ENCODE measurements at regions not wholly inside any gene's neighbourhood (a gene's known extent, or its start where the extent isn't known, plus 50 kb on each side); places are given as distances from the start of the nearest gene placed in this dataset.

DNA sequence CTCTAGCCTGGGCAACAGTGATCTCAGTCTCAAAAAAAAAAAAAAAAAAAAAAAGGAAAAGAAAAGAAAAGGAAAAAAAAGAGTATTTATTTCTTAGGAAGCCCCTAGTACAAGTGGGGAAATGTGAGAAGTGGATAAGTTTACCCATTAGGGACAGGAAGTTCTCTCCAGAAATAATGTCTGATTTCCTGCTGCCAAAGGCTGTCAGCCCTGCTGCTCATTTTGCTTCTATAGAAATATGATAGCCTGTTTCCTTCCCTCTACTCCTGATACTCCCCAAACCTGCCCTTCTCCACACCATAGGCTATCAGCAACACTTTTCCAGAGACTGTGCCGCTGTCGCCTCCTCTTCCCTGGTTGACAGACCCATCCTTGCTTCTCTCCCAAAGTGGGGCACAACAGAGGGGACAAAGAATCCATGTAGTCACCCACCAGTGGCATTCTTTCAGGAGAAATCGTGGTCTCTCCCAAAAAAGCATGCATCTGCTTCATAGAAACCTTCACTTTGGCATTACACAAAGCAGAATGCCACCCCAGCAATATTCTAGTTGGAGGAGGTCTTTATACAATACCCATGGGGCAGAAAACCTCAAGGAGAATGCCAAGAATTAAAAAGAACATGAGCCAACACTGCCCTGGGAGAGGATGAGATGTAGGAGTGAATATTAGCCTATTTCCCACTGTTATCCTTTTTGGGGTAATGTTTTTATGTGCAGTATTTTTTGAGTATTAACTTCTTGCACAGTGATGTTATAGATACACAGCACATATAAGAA lies 166.3 kb upstream of the NR5A2 start:
- H3K27ac Mint-ChIP-seq = no peak overlapping the region
- DNase-seq (ENCODE audit: low spot score in 2 of 2) = no peak
- no peaks in the 10 kb centered on the region for H3K36me3 Mint-ChIP-seq
- H3K9me3 Mint-ChIP-seq = peaks cover 0 to 4% of the 10 kb centered on the region in 2 donors
- ATAC-seq = no peak

DNA sequence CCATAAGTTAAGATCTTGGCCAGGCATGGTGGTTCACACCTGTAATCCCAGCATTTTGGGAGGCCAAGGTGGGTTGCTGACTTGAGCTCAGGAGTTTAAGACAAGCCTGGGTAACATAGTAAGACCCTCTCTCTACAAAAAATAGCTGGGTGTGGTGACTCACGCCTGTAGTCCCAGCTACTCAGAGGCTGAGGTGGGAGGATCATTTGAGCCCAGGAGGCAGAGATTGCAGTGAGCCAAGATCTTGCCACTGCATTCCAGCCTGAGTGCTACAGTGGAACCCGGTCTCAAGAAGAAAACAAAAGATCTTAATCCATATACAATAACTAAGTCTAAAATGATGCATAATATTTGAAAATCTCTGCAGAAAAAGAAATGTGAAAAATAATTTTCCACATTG lies 165.5 kb upstream of the NR5A2 start:
- H3K27ac Mint-ChIP-seq = no peak overlapping the region
- no peak for DNase-seq (ENCODE audit: low spot score in 2 of 2)
- ATAC-seq = no peak
- H3K9me3 Mint-ChIP-seq = peaks cover 0 to 4% of the 10 kb centered on the region in 2 donors
- no peaks in the 10 kb centered on the region for H3K36me3 Mint-ChIP-seq

GRCh38 chr1:199866210-199866617 lies 161.3 kb upstream of the NR5A2 start:
- ATAC-seq (no peak), DNase-seq (ENCODE audit: low spot score in 2 of 2) (no peak)
- H3K9me3 Mint-ChIP-seq = no peaks in the 10 kb centered on the region
- H3K27ac Mint-ChIP-seq = no peak overlapping the region
- no peaks in the 10 kb centered on the region for H3K36me3 Mint-ChIP-seq

GRCh38 chr1:199867601-199868000 lies 159.9 kb upstream of the NR5A2 start:
- ATAC-seq (no peak), DNase-seq (ENCODE audit: low spot score in 2 of 2) (no peak)
- Mint-ChIP-seq H3K27ac (no peak overlapping the region), H3K36me3 (no peaks in the 10 kb centered on the region), H3K9me3 (no peaks in the 10 kb centered on the region)

DNA sequence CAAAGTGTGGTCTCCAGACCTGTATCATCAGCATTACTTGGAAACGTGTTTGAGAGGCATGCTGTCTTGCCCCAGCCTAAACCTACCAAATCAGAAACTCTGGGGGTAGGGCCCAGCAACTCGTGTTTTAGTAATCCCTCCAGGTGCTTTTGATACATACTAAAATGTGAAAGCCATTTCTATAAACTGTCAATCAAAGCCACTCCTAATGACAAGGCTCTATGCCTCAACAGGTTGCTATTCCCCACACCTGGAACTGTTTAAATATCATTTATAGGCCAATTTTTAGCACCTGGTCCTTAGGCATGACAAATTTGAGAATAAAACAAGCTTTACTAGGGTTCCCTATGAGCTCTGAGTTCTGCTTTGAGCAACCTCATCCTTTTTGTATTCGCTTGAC lies 158.7 kb upstream of the NR5A2 start:
- DNase-seq (ENCODE audit: low spot score in 2 of 2) = no peak
- no peaks in the 10 kb centered on the region for H3K36me3 Mint-ChIP-seq
- no peaks in the 10 kb centered on the region for H3K9me3 Mint-ChIP-seq
- H3K27ac Mint-ChIP-seq = no peak overlapping the region
- ATAC-seq = no peak

GRCh38 chr1:199875337-199875736 lies 152.2 kb upstream of the NR5A2 start:
- H3K27ac Mint-ChIP-seq = no peak overlapping the region
- DNase-seq (ENCODE audit: low spot score in 2 of 2) (no peak), ATAC-seq (no peak)
- H3K36me3 Mint-ChIP-seq = no peaks in the 10 kb centered on the region
- no peaks in the 10 kb centered on the region for H3K9me3 Mint-ChIP-seq

DNA sequence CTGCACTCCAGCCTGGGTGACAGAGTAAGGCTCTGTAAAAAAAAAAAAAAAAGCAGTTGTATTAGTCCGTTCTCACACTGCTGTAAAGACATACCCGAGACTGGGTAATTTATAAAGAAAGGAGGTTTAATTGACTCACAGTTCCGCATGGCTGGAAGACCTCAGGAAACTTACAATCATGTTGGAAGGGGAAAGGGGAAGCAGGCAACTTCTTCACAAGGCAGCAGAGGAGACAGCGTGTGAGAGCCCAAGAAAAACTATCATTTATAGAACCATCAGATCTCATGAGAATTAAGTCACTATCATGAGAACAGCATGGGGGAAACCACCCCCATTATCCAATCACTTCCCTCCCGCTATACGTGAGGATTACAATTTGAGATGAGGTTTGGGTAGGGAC lies 151.7 kb upstream of the NR5A2 start:
- Mint-ChIP-seq H3K36me3 (no peaks in the 10 kb centered on the region), H3K9me3 (no peaks in the 10 kb centered on the region), H3K27ac (no peak overlapping the region)
- no peak for ATAC-seq
- DNase-seq (ENCODE audit: low spot score in 2 of 2) = no peak

DNA sequence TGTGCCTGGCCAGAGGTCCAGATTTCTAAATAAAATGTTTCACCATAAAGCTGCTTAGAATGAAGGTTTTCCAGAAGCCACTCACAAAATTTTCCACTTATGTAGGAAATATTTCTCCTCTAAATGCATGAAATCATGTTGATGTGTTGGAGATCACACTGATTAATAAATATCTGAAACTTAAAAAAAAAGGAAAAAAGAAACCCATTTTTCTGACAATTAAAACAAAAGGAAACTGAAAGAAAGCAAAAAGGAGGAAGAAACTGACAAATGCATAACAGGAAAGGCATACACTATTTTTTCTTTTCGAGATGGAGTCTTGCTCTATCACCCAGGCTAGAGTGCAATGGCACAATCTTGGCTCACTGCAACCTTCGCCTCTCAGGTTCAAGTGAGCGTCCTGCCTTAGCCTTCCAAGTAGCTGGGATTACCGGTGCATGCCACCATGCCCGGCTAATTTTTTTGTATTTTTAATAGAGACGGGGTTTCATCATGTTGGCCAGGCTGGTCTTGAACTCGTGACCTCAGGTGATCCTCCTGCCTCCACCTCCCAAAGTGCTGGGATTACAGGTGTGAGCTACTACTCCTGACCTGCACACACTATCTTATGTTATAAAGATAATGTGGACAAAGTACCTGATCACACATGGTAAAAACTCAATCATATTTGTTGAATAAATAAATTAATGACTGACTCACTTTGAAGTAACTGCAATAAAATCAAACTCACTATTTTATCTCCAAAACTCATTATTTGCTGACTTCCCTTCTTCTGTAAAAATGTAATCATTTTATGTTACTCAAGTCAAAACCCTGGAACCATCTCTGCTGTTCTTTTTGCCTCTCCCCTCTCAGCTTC lies 149.8 kb upstream of the NR5A2 start:
- no peaks in the 10 kb centered on the region for H3K36me3 Mint-ChIP-seq
- no peaks in the 10 kb centered on the region for H3K9me3 Mint-ChIP-seq
- ATAC-seq = no peak
- no peak for DNase-seq (ENCODE audit: low spot score in 2 of 2)
- H3K27ac Mint-ChIP-seq = no peak overlapping the region

- no peak for DNase-seq (ENCODE audit: low spot score in 2 of 2)
- no peaks in the 10 kb centered on the region for H3K36me3 Mint-ChIP-seq
- no peak overlapping the region for H3K27ac Mint-ChIP-seq
- H3K9me3 Mint-ChIP-seq = peaks cover 0 to 3% of the 10 kb centered on the region in 2 donors
- ATAC-seq = no peak
Observed at GRCh38 chr1:199878823-199879222, 148.7 kb upstream of the NR5A2 start.

DNA sequence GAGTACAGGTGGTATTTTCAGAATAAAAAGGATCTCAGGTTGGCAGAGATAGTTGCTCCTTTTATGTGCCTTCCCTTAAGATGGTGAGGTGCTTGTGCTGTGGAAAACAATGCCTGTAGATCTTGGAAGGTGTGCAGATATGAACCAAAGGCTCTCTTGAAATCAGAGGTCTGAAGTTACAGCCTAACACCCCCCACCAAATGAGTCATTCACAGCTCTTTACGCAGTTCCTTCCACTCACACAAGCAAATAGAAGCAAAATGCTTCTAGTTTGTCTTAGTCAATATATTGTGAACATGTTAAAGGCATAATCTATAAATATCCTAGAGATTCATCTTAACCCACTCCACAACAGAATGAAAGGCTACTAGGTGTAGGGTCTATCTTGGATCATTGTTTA lies 128.9 kb upstream of the NR5A2 start:
- Mint-ChIP-seq H3K9me3 (no peaks in the 10 kb centered on the region), H3K27ac (no peak overlapping the region), H3K36me3 (no peaks in the 10 kb centered on the region)
- no peak for ATAC-seq
- DNase-seq (ENCODE audit: low spot score in 2 of 2) = no peak

GRCh38 chr1:199901341-199901740 lies 126.2 kb upstream of the NR5A2 start:
- ATAC-seq = no peak
- no peak for DNase-seq (ENCODE audit: low spot score in 2 of 2)
- no peaks in the 10 kb centered on the region for H3K36me3 Mint-ChIP-seq
- no peak overlapping the region for H3K27ac Mint-ChIP-seq
- peaks cover 0 to 4% of the 10 kb centered on the region in 2 donors for H3K9me3 Mint-ChIP-seq

DNA sequence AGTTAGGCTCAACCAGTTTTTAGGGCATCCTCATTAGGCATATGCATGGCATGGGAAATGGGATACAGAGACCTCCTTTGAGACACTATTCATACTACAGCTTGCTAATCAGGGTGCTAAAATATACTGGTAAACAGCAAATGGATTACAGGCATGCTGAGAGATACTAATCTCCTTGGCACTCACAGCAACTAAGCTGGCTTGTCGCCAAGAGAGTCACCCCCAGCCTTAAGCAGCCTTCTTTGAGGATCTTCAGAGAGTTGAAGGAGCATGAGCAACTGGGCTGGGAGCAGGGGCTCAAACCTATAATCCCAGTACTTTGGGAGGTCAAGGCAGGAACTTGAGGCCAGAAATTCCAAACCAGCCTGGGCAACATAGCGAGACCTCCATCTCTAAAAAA lies 120.1 kb upstream of the NR5A2 start:
- no peaks in the 10 kb centered on the region for H3K36me3 Mint-ChIP-seq
- peaks cover 0 to 4% of the 10 kb centered on the region in 2 donors for H3K9me3 Mint-ChIP-seq
- DNase-seq (ENCODE audit: low spot score in 2 of 2) = no peak
- no peak for ATAC-seq
- H3K27ac Mint-ChIP-seq = no peak overlapping the region

DNA sequence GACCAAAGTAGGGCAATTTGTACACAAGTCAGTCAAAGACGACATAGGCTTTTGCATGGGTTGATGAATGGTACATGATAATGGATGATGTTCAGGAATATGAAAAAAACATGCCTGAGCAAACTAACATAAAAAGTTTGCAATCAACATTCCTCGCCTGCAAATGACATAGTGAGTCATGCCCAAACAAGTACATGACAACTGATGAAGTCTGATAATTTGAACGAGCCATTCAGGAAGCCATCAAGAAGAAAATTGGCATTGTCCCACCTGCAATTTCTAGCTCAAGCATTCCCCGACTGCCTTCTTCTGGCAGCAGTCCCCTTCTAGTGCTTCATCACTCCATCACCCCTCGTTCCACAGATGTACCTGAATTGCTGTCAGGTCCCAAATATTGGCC lies 118.4 kb upstream of the NR5A2 start:
- H3K27ac Mint-ChIP-seq = no peak overlapping the region
- no peaks in the 10 kb centered on the region for H3K36me3 Mint-ChIP-seq
- ATAC-seq (no peak), DNase-seq (ENCODE audit: low spot score in 2 of 2) (no peak)
- H3K9me3 Mint-ChIP-seq = peaks cover 0 to 4% of the 10 kb centered on the region in 2 donors

- no peak for ATAC-seq
- no peak overlapping the region for H3K27ac Mint-ChIP-seq
- H3K9me3 Mint-ChIP-seq = no peaks in the 10 kb centered on the region
- no peaks in the 10 kb centered on the region for H3K36me3 Mint-ChIP-seq
- no peak for DNase-seq (ENCODE audit: low spot score in 2 of 2)
Observed at GRCh38 chr1:199913318-199913717, 114.2 kb upstream of the NR5A2 start.

DNA sequence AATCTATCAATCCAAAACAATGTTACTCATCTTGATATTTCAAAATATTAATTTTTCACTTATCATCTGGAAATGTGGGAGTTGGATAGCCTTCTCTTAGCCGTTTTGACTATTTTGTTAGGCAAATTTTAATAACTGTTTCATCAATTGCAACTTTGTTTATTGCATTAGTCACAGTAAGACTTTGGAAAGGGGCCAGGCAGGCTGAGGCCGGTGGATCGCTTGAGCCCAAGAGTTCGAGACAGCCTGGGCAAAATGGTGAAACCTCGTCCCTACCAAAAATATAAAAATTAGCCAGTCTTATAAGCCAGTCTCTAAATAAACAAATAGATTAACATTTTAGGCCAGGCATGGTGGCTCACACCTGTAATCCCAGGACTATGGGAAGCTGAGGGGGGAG lies 113.0 kb upstream of the NR5A2 start:
- no peaks in the 10 kb centered on the region for H3K36me3 Mint-ChIP-seq
- no peaks in the 10 kb centered on the region for H3K9me3 Mint-ChIP-seq
- no peak overlapping the region for H3K27ac Mint-ChIP-seq
- DNase-seq (ENCODE audit: low spot score in 2 of 2) (no peak), ATAC-seq (no peak)

- Mint-ChIP-seq H3K9me3 (peaks cover 3 to 4% of the 10 kb centered on the region in 2 donors), H3K27ac (no peak overlapping the region), H3K36me3 (no peaks in the 10 kb centered on the region)
- no peak for ATAC-seq
- DNase-seq (ENCODE audit: low spot score in 2 of 2) = no peak
Observed at GRCh38 chr1:199918196-199918769, 109.2 kb upstream of the NR5A2 start.

- ATAC-seq = no peak
- Mint-ChIP-seq H3K36me3 (no peaks in the 10 kb centered on the region), H3K9me3 (peaks cover 3 to 4% of the 10 kb centered on the region in 2 donors), H3K27ac (no peak overlapping the region)
- DNase-seq (ENCODE audit: low spot score in 2 of 2) = no peak
Observed at GRCh38 chr1:199920635-199921034, 106.9 kb upstream of the NR5A2 start.

Measured in activated naive CD4-positive, alpha-beta T cell treated with anti-CD3 and anti-CD28 coated beads, Interleukin-2, amount 50 U/mL, for 72 hours (primary cell).